ENCODE measurements at regions not wholly inside any gene's neighbourhood (a gene's known extent, or its start where the extent isn't known, plus 50 kb on each side); places are given as distances from the start of the nearest gene placed in this dataset.

- no peak for TF ChIP-seq POLR2A (IDR thresholded peaks at IDR 0.05; ENCODE audit: low read depth, low read length)
- TF ChIP-seq POLR2AphosphoS5 (IDR thresholded peaks at IDR 0.05; ENCODE audit: low read depth, low read length), result no peak
- no peak for TF ChIP-seq TAF1 (IDR thresholded peaks at IDR 0.05; ENCODE audit: borderline replicate concordance, low read depth, low read length)
Measured at GRCh38 chr7:26466007-26466406, 174.3 kb downstream of the SNX10 start.

Measured in GM12892 (cell line).